NCI-H510A treated with DMSO at 0.1 percent for 48 hours (cell line): ENCODE measurements at regions not wholly inside any gene's neighbourhood (a gene's known extent, or its start where the extent isn't known, plus 50 kb on each side); places are given as distances from the start of the nearest gene placed in this dataset.

ENCODE experiments used
- DNase-seq: peaks from one replicate; lab custom pipeline; 2025; lab: John Stamatoyannopoulos, UW

GRCh38 chr3:72323773-72324172 is 524.5 kb downstream of the SHQ1 start:
- no peak for DNase-seq

GRCh38 chr3:72322264-72322976 is 525.8 kb downstream of the SHQ1 start:
- no peak for DNase-seq

GRCh38 chr3:72320955-72321303 is 527.3 kb downstream of the SHQ1 start:
- no peak for DNase-seq

GRCh38 chr3:72320095-72320954 is 527.9 kb downstream of the SHQ1 start:
- DNase-seq = no peak

- no peak for DNase-seq
These were observed 528.8 kb downstream of the SHQ1 start for GRCh38 chr3:72319194-72320094.

- DNase-seq = peak; percentile 17
These were observed 529.6 kb downstream of the SHQ1 start for GRCh38 chr3:72318504-72319193.

- no peak for DNase-seq
These were observed 530.8 kb downstream of the SHQ1 start for GRCh38 chr3:72317491-72317890.

GRCh38 chr3:72316501-72317279 is 531.6 kb downstream of the SHQ1 start:
- no peak for DNase-seq

- no peak for DNase-seq
These were observed 528.4 kb upstream of the PROK2 start for GRCh38 chr3:72313308-72313707.

GRCh38 chr3:72312339-72312738 is 527.4 kb upstream of the PROK2 start:
- no peak for DNase-seq

GRCh38 chr3:72311425-72311824 is 526.5 kb upstream of the PROK2 start:
- no peak for DNase-seq

GRCh38 chr3:72310419-72311380 is 525.8 kb upstream of the PROK2 start:
- DNase-seq = peak; percentile 71

- no peak for DNase-seq
These were observed 524.9 kb upstream of the PROK2 start for GRCh38 chr3:72309661-72310418.

- DNase-seq = no peak
These were observed 523.7 kb upstream of the PROK2 start for GRCh38 chr3:72308641-72309040.

GRCh38 chr3:72307438-72308115 is 522.6 kb upstream of the PROK2 start:
- no peak for DNase-seq

GRCh38 chr3:72306800-72307341 is 521.9 kb upstream of the PROK2 start:
- peak; percentile 85 for DNase-seq

- no peak for DNase-seq
These were observed 519.0 kb upstream of the PROK2 start for GRCh38 chr3:72303926-72304325.

- DNase-seq = no peak
These were observed 516.8 kb upstream of the PROK2 start for GRCh38 chr3:72301779-72302178.
